Upper lobe of left lung (tissue), 4 donors: ENCODE measurements at regions not wholly inside any gene's neighbourhood (a gene's known extent, or its start where the extent isn't known, plus 50 kb on each side); places are given as distances from the start of the nearest gene placed in this dataset.

Experiments
- POLR2AphosphoS5 ChIP-seq, 2 donors: sonication (generic); formaldehyde crosslinking; IDR thresholded peaks; one replicate each; pipeline ENCODE4 v1.5.1; 2017; ENCODE audit warnings: antibody characterized with exemption in 2 of 2
- TF ChIP-seq, protein P1 (sequence below), 6 experiments: fragments of 450-650 bp in 4 of 6; fragments of 200-600 bp in 2 of 6; sonication (generic) in 2 of 6; IDR thresholded peaks; one replicate each; pipeline ENCODE4 v1.5.1; 2016 to 2019; ENCODE audit warnings: antibody characterized with exemption in 6 of 6

- TF ChIP-seq, protein P1, sequence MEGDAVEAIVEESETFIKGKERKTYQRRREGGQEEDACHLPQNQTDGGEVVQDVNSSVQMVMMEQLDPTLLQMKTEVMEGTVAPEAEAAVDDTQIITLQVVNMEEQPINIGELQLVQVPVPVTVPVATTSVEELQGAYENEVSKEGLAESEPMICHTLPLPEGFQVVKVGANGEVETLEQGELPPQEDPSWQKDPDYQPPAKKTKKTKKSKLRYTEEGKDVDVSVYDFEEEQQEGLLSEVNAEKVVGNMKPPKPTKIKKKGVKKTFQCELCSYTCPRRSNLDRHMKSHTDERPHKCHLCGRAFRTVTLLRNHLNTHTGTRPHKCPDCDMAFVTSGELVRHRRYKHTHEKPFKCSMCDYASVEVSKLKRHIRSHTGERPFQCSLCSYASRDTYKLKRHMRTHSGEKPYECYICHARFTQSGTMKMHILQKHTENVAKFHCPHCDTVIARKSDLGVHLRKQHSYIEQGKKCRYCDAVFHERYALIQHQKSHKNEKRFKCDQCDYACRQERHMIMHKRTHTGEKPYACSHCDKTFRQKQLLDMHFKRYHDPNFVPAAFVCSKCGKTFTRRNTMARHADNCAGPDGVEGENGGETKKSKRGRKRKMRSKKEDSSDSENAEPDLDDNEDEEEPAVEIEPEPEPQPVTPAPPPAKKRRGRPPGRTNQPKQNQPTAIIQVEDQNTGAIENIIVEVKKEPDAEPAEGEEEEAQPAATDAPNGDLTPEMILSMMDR (IDR thresholded peaks at IDR 0.05) = no peak
- no peak for TF ChIP-seq POLR2AphosphoS5 (IDR thresholded peaks at IDR 0.05)
Observed at GRCh38 chr11:22477312-22477711, 139.1 kb downstream of the SLC17A6 start.
